Fibroblast of mammary gland (primary cell): ENCODE measurements at regions not wholly inside any gene's neighbourhood (a gene's known extent, or its start where the extent isn't known, plus 50 kb on each side); places are given as distances from the start of the nearest gene placed in this dataset.

Experiments
- DNase-seq: peaks from one replicate; pipeline ENCODE4 v3.0.0-alpha.2; 2010; ENCODE audit warnings: low read depth
- H3K4me3 ChIP-seq: 2 replicates; pipeline ENCODE4 v1.5.1; 2011; ENCODE audit warnings: low read depth, mild to moderate bottlenecking, low read length, moderate library complexity; ENCODE audit not compliant: control insufficient read depth
- TF ChIP-seq, protein P1 (sequence below): conservative IDR thresholded peaks from 2 replicates; pipeline ENCODE4 v1.5.1; 2011; ENCODE audit warnings: low read depth, low read length, inconsistent platforms; ENCODE audit not compliant: control insufficient read depth, insufficient read depth

DNA sequence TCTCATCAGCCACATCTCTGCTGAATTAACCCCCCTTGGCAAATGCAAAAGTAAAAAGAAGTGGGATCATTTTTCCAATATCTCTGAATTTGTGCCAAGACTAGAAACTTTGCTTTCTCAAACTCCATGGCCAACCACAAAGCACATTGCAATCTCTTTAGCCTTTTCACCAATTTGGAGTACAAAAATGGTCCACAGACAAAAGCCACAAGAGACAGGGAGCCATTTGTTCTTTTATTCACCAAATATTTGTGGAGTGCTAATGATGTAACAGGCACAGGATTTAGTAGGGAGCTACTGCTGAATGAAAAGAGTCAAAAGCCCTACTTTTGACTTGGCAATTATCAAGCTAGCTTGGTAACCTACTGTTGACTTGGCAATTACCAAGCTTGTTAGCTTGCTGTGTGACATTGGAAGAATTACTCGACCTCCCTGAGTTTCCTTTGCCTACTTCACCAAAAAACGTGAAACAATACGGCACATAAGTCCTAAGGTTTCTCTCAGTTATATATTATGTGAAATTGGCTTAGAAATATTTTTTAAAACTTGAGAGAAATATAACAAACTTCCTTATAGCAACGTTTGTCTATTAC lies 97.1 kb upstream of the KLF3 start:
- H3K4me3 ChIP-seq: no peak overlapping the region
- DNase-seq: no peak
- TF ChIP-seq, protein P1, sequence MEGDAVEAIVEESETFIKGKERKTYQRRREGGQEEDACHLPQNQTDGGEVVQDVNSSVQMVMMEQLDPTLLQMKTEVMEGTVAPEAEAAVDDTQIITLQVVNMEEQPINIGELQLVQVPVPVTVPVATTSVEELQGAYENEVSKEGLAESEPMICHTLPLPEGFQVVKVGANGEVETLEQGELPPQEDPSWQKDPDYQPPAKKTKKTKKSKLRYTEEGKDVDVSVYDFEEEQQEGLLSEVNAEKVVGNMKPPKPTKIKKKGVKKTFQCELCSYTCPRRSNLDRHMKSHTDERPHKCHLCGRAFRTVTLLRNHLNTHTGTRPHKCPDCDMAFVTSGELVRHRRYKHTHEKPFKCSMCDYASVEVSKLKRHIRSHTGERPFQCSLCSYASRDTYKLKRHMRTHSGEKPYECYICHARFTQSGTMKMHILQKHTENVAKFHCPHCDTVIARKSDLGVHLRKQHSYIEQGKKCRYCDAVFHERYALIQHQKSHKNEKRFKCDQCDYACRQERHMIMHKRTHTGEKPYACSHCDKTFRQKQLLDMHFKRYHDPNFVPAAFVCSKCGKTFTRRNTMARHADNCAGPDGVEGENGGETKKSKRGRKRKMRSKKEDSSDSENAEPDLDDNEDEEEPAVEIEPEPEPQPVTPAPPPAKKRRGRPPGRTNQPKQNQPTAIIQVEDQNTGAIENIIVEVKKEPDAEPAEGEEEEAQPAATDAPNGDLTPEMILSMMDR: no peak

DNA sequence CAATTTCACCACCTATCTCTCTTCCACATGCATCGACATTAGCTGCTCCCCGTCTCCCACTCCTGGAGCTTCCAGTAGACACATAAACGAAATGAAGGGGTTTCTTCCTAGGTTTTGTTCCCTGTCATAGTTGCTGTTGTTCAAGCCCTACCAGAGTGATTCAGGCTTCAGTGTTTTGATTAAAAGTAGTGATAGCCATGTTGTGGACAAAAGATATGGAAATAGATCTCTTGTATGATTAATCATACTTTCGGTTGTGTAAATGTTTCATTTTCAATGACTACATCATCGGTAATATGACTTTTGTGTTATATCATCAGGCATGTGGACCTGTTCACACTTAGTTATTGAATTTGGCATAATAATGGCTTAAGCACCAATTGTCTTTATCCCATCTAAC lies 96.5 kb upstream of the KLF3 start:
- DNase-seq: no peak
- H3K4me3 ChIP-seq: no peak overlapping the region
- TF ChIP-seq, protein P1: no peak

DNA sequence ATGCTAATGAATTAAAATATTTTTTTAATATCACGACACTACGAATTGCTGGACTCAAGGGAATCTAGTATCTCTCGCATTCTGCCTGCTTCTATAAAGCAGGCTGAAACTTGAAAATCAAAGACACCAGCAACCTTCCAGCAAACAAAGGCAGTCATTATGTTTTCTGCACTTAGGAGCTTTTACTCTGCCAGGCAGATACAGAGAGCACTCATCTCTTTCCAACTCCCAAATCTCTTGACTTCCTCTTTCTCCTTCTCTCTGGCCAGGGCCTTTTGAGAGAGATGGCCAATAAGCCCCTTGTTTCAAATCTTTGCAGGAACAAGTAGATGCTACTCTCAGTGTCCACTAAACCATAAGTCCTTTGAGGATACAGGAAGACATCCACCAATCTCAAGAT lies 95.2 kb upstream of the KLF3 start:
- H3K4me3 ChIP-seq: no peak overlapping the region
- TF ChIP-seq, protein P1: no peak
- no peak for DNase-seq

DNA sequence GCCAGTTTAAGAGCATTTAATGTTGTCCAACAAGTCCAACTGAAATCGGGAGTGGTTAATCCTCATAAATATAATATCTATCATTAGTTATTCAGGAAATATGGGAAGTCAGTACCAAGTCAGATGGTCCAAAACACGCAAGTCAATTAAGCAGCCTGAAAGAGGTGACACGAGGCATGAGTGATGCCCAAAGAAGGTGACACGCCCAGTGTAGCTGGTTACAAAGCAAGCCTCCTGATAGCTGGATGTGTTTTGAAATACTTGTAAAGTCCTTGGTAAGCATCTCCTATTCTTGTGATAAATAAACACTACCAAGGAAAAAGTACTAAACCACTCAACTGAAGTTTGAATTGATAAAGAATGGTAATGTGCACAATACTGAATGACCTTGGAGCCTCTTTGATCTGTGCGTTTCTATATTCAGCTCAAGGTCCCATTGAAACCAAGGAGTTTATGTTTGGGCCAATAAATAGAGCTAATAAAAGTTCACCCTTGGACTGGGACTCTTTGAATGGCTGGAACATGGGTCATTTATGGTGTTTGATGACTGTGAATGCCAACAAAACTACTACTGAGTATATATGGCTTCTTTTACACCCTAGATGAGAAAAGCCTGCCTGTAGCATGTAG lies 93.2 kb upstream of the KLF3 start:
- TF ChIP-seq, protein P1: no peak
- no peak overlapping the region for H3K4me3 ChIP-seq
- DNase-seq: no peak

DNA sequence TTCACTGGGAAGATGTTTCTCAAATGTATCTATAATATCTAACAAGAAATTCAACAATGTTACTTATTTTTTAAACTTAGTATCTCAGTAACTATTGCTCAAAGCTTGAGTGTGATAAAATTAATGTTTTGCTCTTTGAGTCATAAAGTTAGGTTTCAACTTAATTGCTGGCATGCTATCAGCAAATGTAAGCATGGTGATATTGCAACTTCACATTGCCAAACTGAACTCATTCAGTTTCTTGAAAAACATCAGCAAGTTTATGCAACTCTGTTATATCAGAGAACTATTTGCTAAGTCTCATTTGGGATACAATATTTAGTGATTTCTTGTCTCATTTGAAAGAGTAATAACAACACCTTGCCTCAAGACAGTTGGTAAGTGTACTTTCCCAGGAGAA lies 91.2 kb upstream of the KLF3 start:
- TF ChIP-seq, protein P1: no peak
- no peak for DNase-seq
- H3K4me3 ChIP-seq: no peak overlapping the region

DNA sequence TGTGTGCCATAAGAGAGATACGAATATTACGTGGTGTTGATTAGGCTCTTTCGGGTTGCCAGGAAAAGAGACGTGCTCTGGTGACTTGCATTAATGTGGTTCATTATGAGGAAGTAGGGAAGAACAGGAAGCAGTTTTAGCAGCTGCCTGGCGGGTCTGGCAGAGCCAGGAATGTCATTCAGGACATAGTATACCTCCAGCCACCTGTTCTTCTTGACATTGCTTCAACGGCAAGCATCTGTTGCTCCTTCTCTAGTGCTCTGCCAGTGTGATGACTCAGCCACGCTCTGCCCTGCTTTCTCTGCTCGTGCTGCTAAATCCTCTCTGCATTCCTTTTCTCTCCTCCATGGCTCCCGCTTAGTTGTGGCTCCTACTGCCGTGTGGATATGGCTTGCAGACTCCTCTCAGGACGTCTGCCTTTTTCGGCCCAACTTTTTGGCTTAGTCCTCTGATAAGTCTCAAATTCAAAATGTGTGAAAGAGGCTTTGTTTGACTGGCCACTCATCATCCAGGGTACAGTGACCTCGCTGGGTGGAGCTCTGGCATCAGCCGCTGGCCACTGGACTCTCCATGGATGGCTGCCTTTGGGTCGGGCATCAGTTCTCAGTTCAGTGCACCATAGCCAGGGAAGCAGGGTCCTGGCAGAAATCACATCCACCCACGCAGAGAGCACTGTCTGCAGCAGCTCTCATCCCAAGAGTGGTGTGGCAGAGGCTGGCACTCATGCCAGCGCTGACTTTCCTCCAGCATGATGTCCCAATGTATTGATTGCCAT lies 89.3 kb upstream of the KLF3 start:
- no peak overlapping the region for H3K4me3 ChIP-seq
- TF ChIP-seq, protein P1: no peak
- no peak for DNase-seq
